Testis (tissue), 2 donors: ENCODE measurements at regions not wholly inside any gene's neighbourhood (a gene's known extent, or its start where the extent isn't known, plus 50 kb on each side); places are given as distances from the start of the nearest gene placed in this dataset.

Source experiments
- POLR2A ChIP-seq: fragments of 450-650 bp; IDR thresholded peaks from one replicate; pipeline ENCODE4 v1.6.1; 2017; ENCODE audit warnings: antibody characterized with exemption, mild to moderate bottlenecking, moderate library complexity
- TF ChIP-seq, protein P1 (sequence below), 3 experiments: fragments of 450-650 bp in 2 of 3; fragments of 200-600 bp in 1 of 3; sonication (generic) in 1 of 3; IDR thresholded peaks; one replicate each; pipeline ENCODE4 v1.5.1; 2016 to 2019; ENCODE audit warnings: antibody characterized with exemption in 3 of 3, mild to moderate bottlenecking in 2 of 3, moderate library complexity in 1 of 3

DNA sequence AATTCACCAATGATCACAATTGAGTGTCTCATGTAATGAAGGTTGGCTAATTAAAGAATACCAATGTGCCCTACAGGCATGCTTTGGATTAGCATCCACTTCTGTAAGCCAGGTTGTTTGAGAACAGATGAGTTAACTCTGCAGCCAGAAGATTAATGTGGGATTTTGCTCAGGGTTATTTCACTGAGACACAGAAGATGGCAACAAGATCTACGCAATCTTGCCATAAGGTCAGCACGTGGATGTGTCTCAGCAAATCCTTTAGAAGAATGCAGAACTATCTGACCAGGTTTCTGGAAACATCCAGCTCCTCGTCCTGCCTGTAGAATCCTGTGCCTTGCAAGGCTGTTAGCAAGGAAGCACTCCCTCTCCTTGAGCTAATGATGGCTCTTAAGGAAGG lies 532.6 kb upstream of the AMELY start:
- no peak for TF ChIP-seq POLR2A
- TF ChIP-seq, protein P1, sequence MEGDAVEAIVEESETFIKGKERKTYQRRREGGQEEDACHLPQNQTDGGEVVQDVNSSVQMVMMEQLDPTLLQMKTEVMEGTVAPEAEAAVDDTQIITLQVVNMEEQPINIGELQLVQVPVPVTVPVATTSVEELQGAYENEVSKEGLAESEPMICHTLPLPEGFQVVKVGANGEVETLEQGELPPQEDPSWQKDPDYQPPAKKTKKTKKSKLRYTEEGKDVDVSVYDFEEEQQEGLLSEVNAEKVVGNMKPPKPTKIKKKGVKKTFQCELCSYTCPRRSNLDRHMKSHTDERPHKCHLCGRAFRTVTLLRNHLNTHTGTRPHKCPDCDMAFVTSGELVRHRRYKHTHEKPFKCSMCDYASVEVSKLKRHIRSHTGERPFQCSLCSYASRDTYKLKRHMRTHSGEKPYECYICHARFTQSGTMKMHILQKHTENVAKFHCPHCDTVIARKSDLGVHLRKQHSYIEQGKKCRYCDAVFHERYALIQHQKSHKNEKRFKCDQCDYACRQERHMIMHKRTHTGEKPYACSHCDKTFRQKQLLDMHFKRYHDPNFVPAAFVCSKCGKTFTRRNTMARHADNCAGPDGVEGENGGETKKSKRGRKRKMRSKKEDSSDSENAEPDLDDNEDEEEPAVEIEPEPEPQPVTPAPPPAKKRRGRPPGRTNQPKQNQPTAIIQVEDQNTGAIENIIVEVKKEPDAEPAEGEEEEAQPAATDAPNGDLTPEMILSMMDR (IDR thresholded peaks at IDR 0.05), result no peak
